Activated CD8-positive, alpha-beta memory T cell treated with anti-CD3 and anti-CD28 coated beads, Interleukin-2, amount 50 U/mL, for 4 hours (primary cell): ENCODE measurements at regions not wholly inside any gene's neighbourhood (a gene's known extent, or its start where the extent isn't known, plus 50 kb on each side); places are given as distances from the start of the nearest gene placed in this dataset.

Source experiments
- DNase-seq: peaks from one replicate; pipeline ENCODE4 v3.0.0-alpha.2; 2020

DNA sequence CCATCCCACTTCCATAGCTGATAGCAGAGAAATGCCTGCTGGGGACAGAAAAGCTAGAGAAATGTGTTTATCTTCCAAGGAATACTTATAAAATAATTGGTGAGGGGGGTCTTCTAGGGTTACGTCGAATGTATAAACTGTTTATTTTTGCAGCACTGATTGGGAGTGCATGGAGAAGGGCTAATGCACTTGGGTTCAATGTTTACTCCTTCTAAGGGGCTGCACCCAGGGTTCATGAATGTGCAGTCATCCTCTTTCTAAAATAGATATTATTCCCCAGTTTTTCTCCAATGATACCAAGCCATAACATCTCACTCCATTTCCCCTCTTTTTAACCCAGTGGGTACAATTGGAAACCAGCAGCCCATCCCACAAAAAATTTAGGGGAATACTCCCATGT lies 336.9 kb downstream of the ETS1 start:
- DNase-seq: no peak

DNA sequence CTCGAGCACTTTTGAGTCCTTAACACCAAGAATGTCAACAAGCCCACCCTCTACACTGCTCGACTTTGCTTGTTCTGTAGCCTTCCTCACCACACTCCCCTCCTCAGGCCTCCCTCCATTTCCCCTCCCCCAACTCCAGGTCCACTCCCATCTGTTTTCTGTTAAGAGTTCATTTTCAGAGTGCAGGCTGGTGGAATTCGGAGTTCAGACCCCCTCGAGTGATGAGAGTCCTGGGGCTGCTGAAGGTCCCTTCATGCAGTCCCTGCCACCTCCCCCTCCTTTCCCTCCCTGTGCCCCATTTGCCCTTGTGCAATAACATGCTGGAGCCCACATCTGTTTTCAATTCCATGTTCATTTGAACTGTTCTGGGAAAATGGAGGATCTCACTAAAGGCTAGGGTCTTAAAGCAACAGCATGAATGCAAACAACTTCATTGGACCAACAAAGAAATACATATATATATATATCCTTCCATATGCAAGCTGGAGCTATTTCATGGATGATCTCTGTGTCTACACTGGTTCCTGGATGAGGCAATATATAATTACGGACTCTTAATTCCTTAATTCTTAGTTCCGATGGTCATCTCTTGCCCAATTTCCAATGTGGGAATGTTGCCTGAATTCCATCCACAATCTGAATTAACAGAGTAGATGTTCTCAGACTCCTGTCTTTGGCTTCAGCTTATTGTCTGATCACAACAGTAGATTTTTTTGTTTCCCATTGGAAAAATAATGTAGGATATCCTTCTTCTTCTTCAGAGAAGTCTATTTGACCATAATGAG lies 340.4 kb downstream of the ETS1 start:
- DNase-seq: no peak

DNA sequence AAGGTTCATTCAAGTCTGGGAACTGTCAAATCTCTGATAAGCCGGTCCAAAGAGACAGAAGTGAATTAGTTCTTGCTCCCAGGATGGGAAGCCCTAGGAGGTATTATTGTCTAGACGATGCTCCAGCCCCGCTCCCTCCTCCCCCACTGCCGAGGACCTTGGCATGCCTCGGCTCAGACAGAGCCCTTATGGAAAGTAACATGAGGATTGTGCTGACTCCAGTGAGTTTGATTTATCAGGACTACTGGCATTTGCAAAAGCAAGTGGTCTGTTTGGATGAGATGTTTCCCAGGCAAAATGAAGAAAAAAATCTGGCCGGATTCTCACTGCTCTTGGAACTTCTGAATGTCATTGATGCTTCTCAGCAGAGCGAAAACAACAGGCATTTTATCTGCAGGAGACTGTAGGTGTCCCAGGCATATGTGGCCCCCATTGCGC lies 341.0 kb downstream of the ETS1 start:
- DNase-seq: no peak

DNA sequence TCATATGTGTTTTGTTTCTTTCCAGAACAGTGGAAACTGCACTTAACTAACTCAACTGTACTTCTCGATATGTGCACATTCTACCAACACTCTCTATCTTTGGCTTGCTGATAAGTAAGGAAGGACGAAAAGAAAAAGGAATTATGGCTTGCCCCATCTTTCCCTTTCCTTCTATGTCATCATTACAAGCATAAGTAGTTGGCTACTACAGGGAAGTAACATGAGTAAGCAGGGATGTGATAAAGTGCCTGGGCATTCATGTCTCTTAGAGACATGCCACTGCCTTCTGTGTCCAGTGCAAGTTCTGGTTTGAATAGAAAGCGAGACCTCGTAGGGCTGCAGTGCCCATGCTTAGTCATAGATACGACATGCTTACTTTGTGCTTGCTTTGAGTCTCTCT lies 342.5 kb downstream of the ETS1 start:
- no peak for DNase-seq

DNA sequence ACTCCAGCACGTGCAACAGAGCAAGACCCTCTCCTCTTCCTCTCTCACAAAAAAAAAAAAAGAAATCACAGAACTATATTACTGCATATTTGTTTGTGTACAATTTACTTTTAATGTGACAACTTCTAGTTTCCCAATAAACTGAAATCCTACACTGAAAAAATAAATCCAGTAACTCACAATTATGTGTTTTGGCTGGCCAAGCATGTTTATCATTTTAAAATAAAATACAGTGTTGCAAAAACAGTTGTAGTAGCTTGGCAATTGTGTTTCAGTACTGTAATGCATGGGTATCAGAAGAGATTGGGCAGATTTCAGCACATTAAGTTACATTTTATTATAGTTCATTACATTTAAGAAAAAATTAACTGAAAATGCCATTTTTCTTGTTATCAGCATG lies 344.9 kb downstream of the ETS1 start:
- no peak for DNase-seq

DNA sequence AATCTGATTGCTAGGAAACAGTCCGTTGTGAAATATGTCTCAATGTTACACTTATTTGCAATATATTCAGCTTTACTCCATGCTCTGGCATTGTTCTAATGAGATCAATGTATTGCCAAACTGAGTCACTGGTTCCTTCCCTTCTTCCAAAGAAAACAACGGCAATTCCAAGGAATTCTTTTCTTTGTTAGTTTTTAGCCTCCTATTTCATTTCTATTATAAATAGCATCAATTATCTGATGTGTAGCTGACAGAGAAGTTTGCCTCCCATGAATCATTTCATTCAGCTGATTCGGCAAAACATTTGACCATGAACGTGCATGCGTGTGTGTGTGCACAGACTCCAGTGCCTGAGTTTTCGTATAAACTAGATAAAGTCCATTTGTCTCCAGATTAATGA lies 346.8 kb downstream of the ETS1 start:
- no peak for DNase-seq

DNA sequence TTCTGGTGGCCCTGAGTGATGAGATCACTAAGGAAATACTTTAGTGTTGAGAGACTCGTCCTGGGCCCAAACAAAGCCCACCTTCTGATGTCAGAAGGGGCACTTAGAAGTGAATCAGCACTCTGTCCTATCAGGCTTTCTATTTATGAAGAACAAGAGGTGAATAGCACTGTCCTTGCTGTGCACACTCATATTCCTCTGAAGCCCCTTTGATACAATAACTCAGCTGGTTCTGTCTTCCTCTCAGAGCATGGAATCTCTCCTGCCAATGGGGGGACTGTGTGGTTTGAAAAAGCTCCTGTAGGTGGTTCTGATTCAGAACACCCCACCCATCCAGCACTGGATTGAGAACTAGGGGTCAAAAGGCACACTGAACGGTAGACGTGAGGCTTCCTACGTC lies 348.1 kb downstream of the ETS1 start:
- no peak for DNase-seq

DNA sequence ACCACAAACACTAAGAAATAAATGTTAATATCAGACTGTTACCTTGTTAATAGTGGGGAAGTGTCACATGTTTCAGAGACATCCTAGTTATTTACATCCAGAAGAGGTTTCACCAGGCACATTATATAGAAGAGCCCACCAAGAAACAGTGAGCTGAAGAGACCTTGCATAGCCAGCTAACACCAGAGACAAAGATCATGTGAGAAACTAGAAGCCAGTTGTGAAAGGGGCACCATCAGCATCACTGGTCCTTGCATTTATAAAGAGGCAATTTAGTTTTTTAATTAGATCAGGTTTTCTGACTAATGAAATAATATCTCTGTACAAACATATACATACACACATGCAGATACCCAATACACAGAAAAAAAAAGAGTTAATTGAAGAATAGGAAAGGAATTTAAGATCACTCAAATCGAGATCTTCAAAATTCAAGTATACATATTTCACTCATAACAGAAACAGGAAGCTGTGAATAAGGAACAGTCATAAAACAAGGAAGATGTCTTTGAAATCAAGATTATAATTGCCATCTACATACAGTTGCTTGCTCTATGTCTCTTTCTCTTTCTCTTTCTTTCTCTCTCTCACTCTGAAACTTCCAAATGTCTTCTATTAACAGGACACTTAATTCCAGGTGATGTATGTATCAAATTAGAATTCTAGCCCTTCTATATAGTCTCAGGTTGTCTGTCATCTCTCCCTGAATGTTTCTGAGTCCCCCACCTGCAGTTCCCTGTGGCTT lies 348.7 kb downstream of the ETS1 start:
- no peak for DNase-seq

DNA sequence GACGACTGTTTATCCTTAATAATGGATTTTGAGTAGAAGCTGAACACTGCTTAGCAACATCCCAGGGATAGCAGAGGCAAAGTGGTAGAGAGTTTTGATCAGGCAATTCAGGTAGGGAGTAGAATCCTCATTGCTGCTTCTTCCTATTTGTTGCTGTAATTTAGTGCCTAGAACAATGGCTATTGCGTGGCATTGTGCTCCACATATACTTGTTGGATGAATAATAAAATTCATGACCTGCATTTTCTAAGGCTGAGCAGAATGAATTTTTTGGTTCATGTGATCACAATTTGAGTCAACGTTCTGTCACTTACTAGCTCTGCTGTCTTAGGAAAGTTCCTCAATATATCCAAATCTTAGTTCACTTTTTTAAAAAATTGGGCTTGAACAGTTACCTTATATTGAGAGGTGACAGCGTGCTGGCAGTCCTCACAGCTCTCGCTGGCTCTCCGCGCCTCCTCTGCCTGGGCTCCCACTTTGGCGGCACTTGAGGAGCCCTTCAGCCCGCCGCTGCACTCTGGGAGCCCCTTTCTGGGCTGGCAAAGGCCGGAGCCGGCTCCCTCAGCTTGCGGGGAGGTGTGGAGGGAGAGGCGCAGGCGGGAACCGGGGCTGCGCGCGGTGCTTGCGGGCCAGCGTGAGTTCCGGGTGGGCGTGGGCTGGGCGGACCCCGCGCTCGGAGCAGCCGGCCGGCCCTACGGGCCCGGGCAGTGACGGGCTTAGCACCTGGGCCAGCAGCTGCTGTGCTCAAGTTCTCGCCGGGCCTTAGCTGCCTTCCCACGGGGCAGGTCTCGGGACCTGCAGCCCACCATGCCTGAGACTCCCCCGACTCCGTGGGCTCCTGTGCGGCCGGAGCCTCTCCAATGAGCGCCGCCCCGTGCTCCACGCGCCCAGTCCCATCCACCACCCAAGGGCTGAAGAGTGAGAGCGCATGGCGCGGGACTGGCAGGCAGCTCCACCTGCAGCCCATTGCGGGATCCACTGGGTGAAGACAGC lies 350.6 kb downstream of the ETS1 start:
- DNase-seq: no peak

DNA sequence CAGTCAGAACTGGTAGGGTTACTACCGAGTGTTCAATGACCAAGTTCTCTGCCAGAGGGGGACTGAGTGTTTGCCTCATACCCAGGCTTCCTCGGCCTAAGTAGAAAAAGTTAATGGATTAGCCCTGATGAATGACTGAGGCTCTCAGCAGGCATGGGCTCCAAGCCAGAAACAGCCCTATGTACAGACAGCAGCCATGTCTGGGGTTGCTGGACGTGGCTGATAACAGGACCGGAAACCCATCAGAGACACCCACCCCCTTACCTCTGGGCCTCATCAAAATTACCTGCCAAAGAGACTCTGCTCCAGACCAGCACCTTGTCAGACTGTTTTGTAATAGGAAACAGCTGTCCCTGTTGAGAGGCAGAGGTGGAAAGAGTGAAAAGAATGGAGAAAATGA lies 351.4 kb downstream of the ETS1 start:
- DNase-seq: no peak

DNA sequence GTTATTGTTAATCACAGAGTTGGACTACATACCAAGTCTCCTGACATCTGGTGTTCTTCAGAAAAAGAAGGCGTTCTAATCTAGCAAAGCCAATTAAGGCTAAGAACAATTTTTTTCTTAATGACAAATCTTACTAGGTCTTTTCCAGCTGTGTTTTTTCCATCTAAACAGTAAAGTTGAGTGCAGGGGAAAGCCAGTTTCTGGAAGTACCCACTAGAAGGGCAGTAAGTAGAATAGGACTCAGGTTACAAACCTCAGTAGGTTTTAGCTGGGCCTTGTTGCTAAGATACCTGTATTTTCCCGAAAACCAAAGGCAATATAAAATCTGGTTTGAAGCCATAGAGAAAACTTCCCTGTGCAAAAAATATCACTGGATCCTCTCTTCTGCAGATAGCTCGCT lies 351.9 kb downstream of the ETS1 start:
- DNase-seq: no peak

DNA sequence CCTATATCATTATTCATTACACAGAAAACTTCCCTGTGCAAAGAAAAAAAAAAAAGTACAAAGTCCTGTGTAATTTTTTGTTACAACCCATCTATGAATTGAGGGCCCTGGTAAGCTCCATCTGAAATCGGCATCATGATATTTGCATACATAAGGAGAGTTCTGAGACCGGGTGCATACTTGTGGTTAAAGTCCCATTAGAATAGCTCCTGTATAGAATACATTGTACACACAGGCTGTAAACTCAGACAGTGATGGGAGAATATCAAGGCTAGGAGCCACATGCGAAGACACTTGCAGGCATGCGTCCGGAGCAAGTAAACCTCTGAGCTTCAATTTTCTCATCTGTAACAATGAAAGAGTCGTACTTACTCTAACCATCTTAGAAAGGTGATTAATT lies 353.2 kb downstream of the ETS1 start:
- DNase-seq: no peak

DNA sequence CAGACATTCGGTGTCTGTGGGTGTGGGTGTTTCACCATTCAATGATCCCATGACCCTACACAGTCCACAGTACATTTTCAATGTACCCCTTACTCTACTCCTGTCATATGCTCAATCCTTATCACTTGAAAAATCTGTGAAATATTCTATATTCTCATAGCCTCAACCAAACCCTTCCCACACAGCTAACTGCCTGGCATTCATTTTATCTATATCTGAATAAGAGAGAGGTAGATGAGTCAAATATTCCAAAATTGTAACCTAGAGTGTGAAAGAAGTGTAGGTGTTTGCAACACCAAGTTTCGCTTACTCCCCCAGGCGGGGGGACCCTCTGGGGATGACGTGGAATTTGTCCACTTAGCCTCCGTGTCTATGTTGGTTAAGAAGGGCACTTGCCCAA lies 354.8 kb downstream of the ETS1 start:
- no peak for DNase-seq

DNA sequence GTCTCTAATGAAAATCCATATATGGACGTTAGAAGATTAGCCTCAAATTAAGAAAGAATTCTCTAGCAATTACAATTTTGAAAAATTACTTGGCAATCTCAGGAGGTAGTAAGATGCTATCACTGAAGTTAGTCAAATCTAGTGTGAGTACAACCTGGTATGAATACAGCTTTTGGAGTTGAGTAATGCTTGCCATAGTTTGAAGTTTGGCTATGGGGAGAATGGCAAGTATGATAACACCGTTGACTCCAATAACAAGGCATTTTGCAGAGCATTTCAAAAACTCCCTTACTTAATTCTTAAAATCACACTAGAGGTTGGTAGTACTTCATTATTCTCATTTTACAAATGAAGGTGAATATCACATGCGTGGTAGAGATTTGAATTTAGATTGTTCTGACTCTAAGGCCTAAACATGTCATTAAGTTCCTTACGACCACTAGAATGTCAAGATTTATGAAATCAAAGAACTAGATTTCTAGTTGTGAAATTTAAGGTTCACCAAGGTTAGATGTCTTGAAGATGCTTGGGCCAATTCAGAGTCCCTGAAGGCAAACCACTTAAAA lies 355.4 kb downstream of the ETS1 start:
- no peak for DNase-seq

DNA sequence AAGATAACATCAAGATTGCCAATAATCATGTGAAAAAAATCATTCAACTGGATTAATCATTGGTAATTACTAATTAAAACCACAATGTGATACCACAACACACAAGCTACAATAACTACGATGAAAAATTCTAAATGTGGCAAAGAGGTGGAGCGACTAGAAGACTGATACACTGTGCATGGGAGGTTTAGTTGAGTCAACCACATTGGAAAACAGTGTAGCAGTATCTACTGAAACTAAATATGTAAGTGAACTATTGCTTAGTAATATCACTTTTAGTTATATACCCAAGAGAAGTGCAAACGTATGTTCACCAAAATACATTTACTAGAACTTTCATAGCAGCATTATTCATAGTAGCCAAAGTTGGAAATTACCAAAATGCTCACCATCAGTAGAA lies 359.9 kb downstream of the ETS1 start:
- no peak for DNase-seq

DNA sequence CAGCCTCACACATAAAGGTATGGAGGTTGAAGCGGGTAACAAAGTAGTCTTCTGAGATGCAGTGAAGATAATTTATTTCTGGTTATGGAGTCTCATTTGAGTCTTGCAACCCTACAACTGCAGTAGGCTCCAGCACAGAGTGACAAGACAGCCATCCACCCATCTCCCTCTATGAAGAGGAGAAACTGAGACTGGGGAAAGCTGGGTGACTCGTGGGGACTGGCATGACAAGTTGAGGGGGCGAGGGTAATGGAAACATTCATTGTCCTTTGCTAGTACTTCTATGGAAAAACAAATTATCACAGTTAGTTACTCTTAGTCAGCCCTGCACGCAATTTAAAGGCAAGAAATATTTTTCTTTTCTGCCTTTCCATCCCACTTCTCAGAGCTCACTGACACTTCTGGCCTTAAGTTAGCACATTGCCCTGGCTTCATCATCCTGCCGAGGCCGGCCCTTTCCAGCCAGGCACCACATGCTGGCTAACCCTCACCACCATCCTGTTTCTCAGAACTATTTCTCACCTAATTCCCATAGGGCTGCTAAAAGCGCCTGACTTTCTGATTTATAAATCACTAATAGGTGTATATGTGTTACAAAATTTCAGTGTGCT lies 361.1 kb downstream of the ETS1 start:
- no peak for DNase-seq

DNA sequence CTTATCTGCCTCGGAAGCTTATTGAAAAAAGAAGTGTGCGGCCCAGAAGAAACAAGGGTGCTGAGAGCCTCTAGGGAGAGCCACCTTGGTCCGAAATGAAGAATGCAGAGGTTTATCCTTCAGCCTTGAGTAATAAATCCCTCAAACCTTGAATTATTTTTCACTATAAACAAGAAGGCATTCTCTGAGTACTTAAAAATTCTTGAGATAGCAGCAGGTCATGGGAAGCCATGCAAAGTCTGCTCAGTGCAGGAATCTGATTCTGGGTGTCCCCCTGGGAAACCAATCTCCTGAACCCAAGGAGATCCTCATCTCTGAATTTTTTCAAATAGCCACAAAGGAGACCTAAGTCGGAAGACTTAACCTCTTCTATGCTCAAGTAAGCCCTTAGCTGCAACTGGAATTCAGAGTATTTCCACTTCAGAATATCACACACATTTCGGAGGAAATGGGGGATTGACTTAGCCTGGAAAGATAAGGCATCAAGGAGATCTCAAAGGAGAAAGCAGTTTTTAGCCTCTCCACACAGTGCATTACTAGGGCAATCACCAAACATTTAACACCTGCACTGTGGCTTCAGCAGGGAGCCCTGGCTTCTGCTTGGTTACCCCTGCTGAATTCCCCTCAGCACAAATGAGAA lies 365.0 kb downstream of the ETS1 start:
- no peak for DNase-seq

DNA sequence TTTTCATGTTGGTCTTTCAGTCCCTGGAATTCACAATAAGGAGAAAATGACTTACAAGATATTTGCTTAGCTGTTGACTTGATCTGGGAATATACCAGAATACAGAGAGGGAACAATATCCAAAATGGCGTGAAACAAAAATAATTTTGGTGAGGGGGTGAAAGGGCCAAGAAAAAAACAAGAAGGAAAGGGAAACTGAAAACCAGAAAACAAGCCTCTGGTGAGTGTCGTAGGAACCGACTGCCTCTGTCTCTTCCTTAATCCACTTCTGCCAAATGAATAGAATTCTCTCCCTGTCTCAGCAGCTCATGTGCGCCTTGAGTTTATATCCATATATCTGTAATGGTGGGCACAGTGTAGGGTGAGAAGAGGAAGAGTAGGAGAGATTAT lies 367.6 kb downstream of the ETS1 start:
- no peak for DNase-seq

DNA sequence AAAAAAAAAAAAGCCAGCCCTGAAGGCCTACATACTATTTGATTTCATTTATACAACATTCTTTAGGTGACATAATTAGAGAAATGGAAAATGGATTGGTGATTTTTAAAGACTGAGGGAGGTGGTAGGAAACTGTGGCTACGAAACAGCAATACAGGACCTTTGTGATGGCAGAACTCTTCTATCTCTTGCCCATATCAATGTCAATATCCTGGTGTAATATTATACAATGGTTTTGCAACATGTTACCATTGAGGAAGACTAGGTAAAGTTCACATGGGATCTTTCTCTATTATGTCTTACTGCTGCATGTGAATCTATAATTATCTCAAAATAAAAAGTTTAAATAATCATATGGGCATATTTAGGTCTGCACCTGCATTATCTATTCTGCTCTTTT lies 371.2 kb downstream of the ETS1 start:
- no peak for DNase-seq

DNA sequence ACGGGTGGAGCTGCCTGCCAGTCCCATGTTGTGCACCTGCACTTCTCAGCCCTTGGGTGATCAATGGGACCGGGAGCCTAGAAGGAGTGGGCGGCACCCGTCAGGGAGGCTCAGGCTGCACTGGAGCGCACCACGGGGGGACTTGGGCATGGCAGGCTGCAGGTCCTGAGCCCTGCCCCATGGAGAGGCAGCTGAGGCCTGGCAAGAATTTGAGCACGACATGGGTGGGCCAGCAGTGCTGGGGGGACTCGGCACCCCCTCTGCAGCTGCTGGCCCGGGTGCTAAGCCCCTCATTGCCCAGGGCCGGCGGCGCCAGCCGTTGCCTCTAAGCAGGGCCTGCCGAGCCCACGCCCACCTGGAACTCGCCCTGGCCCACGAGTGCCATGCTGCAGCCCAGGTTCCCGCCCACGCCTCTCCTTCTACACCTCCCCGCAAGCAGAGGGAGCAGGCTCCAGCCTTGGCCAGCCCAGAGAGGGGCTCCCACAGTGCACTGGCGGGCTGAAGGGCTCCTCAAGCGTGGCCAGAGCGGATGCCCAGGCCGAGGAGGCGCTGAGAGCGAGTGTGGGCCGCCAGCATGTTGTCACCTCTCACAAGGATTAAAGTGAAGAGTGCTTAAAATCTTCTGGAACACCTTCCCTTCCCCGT lies 372.0 kb downstream of the ETS1 start:
- DNase-seq: no peak

DNA sequence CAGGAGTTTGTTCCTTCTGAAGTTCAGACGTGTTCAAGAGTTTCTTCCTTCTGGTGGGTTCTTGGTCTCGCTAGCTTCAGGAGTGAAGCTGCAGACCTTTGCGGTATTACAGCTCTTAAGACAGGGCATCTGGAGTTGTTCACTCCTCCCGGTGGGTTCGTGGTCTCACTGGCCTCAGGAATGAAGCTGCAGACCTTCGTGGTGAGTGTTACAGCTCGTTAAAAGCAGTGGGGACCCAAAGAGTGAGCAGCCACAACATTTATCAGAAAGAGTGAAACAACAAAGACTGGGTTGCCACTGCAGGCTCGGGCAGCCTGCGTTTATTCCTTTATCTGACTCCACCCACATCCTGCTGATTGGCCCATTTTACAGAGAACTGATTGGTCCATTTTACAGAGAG lies 373.1 kb downstream of the ETS1 start:
- no peak for DNase-seq

DNA sequence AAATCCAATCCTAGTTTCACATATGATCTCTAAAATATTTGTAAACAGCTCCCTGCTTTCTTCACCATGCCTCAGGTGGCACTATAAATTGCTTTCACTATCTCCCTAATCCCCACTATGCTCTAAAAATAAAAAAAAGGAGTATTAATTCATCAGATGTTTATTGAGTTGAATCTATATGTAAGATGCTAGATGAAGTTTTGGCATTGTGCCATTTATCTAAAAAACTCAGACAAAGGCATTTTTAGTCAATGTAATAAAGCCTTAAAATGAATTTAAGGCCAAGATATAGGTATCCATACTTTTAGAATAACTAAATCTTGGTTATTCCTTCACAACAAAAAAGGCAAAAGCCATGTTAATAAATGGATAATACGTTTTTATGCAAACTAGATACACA lies 373.9 kb downstream of the ETS1 start:
- no peak for DNase-seq
